G401.6 (cell line): ENCODE measurements at regions not wholly inside any gene's neighbourhood (a gene's known extent, or its start where the extent isn't known, plus 50 kb on each side); places are given as distances from the start of the nearest gene placed in this dataset.
"Not testable (repeated sequence)": the region's sequence is repeated elsewhere in the genome, so short reads cannot be mapped to it uniquely, and the experiment has no call there.

Source experiments
- FAIRE-seq: peaks from 2 replicates; lab custom pipeline; 2012; peaks lifted over from hg19 to GRCh38; lab: Jason Lieb, UNC

GRCh38 chr14:85332401-85332800, 197.5 kb upstream of the FLRT2 start:
- FAIRE-seq, result no peak

- no peak for FAIRE-seq
These were observed 196.6 kb upstream of the FLRT2 start for GRCh38 chr14:85333313-85333712.

- FAIRE-seq, result no peak
These were observed 196.1 kb upstream of the FLRT2 start for GRCh38 chr14:85333841-85334240.

GRCh38 chr14:85334316-85334715, 195.6 kb upstream of the FLRT2 start:
- FAIRE-seq, result no peak

GRCh38 chr14:85336257-85336656, 193.7 kb upstream of the FLRT2 start:
- FAIRE-seq, result no peak

GRCh38 chr14:85336817-85337216, 193.1 kb upstream of the FLRT2 start:
- FAIRE-seq, result no peak

- no peak for FAIRE-seq
These were observed 191.0 kb upstream of the FLRT2 start for GRCh38 chr14:85338895-85339294.

GRCh38 chr14:85342858-85343607, 186.9 kb upstream of the FLRT2 start:
- FAIRE-seq, result no peak

GRCh38 chr14:85344171-85344570, 185.8 kb upstream of the FLRT2 start:
- FAIRE-seq, result no peak

GRCh38 chr14:85344847-85345570, 184.9 kb upstream of the FLRT2 start:
- FAIRE-seq, result no peak

- no peak for FAIRE-seq
These were observed 179.3 kb upstream of the FLRT2 start for GRCh38 chr14:85350667-85351066.

- not testable (repeated sequence) for FAIRE-seq
These were observed 177.4 kb upstream of the FLRT2 start for GRCh38 chr14:85352588-85352987.

- FAIRE-seq, result no peak
These were observed 172.8 kb upstream of the FLRT2 start for GRCh38 chr14:85357120-85357519.

- no peak for FAIRE-seq
These were observed 171.7 kb upstream of the FLRT2 start for GRCh38 chr14:85358136-85358785.

- no peak for FAIRE-seq
These were observed 170.4 kb upstream of the FLRT2 start for GRCh38 chr14:85359505-85359904.

GRCh38 chr14:85363358-85363757, 166.6 kb upstream of the FLRT2 start:
- FAIRE-seq, result no peak

- no peak for FAIRE-seq
These were observed 163.7 kb upstream of the FLRT2 start for GRCh38 chr14:85366226-85366625.

GRCh38 chr14:85380881-85381280, 149.1 kb upstream of the FLRT2 start:
- FAIRE-seq, result no peak

GRCh38 chr14:85382341-85382740, 147.6 kb upstream of the FLRT2 start:
- FAIRE-seq, result no peak

- no peak for FAIRE-seq
These were observed 142.8 kb upstream of the FLRT2 start for GRCh38 chr14:85387181-85387580.

- no peak for FAIRE-seq
These were observed 139.7 kb upstream of the FLRT2 start for GRCh38 chr14:85390236-85390635.

GRCh38 chr14:85391455-85391854, 138.5 kb upstream of the FLRT2 start:
- FAIRE-seq, result no peak

- no peak for FAIRE-seq
These were observed 138.1 kb upstream of the FLRT2 start for GRCh38 chr14:85391892-85392291.
